22Rv1 (cell line): ENCODE measurements at regions not wholly inside any gene's neighbourhood (a gene's known extent, or its start where the extent isn't known, plus 50 kb on each side); places are given as distances from the start of the nearest gene placed in this dataset.

Experiments used
- ZFX ChIP-seq: fragments of 450-650 bp; IDR thresholded peaks from 2 replicates; pipeline ENCODE4 v1.6.1; 2017; ENCODE audit warnings: antibody characterized with exemption, borderline replicate concordance
- TF ChIP-seq, protein P1 (sequence below): fragments of 450-650 bp; IDR thresholded peaks from 2 replicates; pipeline ENCODE4 v1.5.1; 2017; ENCODE audit warnings: mild to moderate bottlenecking

DNA sequence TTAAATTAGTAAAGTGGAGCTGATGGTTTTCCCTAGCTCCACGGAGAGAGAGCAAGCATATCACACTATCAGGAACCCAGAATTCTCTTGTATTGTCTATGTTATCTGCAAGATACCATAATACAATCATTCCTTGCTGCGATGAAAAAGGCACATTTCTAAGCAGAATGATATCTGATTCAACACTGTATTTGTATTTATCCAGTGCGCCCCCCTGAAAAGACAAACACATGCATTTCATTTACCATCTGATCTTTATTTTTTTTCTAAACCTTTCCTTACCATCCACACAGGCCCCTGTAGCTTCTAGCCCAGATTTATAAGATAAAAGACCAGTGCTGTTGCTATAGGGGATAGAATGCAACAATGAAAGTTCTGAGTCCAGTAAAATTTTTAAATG, 420.6 kb downstream of the TDRD15 start:
- TF ChIP-seq, protein P1, sequence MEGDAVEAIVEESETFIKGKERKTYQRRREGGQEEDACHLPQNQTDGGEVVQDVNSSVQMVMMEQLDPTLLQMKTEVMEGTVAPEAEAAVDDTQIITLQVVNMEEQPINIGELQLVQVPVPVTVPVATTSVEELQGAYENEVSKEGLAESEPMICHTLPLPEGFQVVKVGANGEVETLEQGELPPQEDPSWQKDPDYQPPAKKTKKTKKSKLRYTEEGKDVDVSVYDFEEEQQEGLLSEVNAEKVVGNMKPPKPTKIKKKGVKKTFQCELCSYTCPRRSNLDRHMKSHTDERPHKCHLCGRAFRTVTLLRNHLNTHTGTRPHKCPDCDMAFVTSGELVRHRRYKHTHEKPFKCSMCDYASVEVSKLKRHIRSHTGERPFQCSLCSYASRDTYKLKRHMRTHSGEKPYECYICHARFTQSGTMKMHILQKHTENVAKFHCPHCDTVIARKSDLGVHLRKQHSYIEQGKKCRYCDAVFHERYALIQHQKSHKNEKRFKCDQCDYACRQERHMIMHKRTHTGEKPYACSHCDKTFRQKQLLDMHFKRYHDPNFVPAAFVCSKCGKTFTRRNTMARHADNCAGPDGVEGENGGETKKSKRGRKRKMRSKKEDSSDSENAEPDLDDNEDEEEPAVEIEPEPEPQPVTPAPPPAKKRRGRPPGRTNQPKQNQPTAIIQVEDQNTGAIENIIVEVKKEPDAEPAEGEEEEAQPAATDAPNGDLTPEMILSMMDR, result no peak
- no peak for TF ChIP-seq ZFX
